ENCODE measurements at regions not wholly inside any gene's neighbourhood (a gene's known extent, or its start where the extent isn't known, plus 50 kb on each side); places are given as distances from the start of the nearest gene placed in this dataset.

- H3K36me3 ChIP-seq: no peaks in the 10 kb centered on the region
- H3K9me3 ChIP-seq: no peaks in the 10 kb centered on the region
- H3K27ac ChIP-seq: no peak overlapping the region
- intact Hi-C loops (cut with DNase I): no loop called here
- no peak for TF ChIP-seq POLR2A (IDR thresholded peaks at IDR 0.05)
- TF ChIP-seq, protein P1, sequence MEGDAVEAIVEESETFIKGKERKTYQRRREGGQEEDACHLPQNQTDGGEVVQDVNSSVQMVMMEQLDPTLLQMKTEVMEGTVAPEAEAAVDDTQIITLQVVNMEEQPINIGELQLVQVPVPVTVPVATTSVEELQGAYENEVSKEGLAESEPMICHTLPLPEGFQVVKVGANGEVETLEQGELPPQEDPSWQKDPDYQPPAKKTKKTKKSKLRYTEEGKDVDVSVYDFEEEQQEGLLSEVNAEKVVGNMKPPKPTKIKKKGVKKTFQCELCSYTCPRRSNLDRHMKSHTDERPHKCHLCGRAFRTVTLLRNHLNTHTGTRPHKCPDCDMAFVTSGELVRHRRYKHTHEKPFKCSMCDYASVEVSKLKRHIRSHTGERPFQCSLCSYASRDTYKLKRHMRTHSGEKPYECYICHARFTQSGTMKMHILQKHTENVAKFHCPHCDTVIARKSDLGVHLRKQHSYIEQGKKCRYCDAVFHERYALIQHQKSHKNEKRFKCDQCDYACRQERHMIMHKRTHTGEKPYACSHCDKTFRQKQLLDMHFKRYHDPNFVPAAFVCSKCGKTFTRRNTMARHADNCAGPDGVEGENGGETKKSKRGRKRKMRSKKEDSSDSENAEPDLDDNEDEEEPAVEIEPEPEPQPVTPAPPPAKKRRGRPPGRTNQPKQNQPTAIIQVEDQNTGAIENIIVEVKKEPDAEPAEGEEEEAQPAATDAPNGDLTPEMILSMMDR (IDR thresholded peaks at IDR 0.05): no peak
- no peaks in the 10 kb centered on the region for H3K27me3 ChIP-seq
- H3K4me3 ChIP-seq: no peak overlapping the region
- 67 to 92% methylated on average over 1 of the region's 1 CpG for WGBS, 2 donors
- no peak for DNase-seq
- H3K4me1 ChIP-seq: no peaks in the 10 kb centered on the region
Observed at GRCh38 chrX:126886997-126887396, 67.5 kb downstream of the PRR32 start.

GRCh38 chrX:126900937-126901336 lies 81.4 kb downstream of the PRR32 start:
- Histone ChIP-seq H3K4me1 (no peaks in the 10 kb centered on the region), H3K4me3 (no peak overlapping the region), H3K27ac (no peak overlapping the region), H3K9me3 (no peaks in the 10 kb centered on the region), H3K27me3 (no peaks in the 10 kb centered on the region), H3K36me3 (no peaks in the 10 kb centered on the region)
- intact Hi-C loops (cut with DNase I): no loop called here
- DNase-seq: no peak
- WGBS, 2 donors: 25 to 72% methylated on average over 1 to 3 of the region's 3 CpGs
- no peak for TF ChIP-seq POLR2A (IDR thresholded peaks at IDR 0.05)
- TF ChIP-seq, protein P1 (IDR thresholded peaks at IDR 0.05): no peak

DNA sequence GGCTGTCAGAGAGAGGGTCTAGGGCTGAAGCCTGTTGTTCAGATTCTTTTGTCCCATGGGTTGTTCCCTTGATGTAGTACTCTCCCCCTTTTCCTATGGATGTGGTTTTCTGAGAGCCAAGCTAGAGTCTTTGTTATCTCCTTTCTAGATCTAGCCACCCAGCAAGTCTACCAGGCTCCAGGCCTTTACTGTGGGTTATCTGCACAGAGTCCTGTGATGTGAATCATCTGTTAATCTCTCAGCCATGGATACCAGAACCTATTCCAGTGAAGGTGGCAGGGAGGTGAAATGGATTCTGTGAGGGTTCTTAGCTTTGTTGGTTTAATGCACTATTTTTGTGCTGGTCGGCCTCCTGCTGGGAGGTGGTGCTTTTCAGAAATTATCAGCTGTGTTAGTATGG lies 109.5 kb downstream of the PRR32 start:
- no peak for DNase-seq
- 100% methylated on average over 1 of the region's 1 CpG; no CpG with 5 or more reads in 1 of the 2 donors for WGBS, 2 donors
- Histone ChIP-seq H3K36me3 (no peaks in the 10 kb centered on the region), H3K27me3 (no peaks in the 10 kb centered on the region), H3K9me3 (peaks cover 0 to 3% (median 0%) of the 10 kb centered on the region in 3 donors), H3K27ac (no peak overlapping the region), H3K4me1 (no peaks in the 10 kb centered on the region), H3K4me3 (no peak overlapping the region)
- intact Hi-C loops (cut with DNase I): no loop called here
- no peak for TF ChIP-seq POLR2A (IDR thresholded peaks at IDR 0.05)
- TF ChIP-seq, protein P1 (IDR thresholded peaks at IDR 0.05): no peak

GRCh38 chrX:126967225-126967624 lies 147.7 kb downstream of the PRR32 start:
- H3K4me1 ChIP-seq: no peaks in the 10 kb centered on the region
- no peaks in the 10 kb centered on the region for H3K36me3 ChIP-seq
- WGBS, 2 donors: 64 to 68% methylated on average over 3 of the region's 3 CpGs
- no peaks in the 10 kb centered on the region for H3K27me3 ChIP-seq
- TF ChIP-seq, protein P1 (IDR thresholded peaks at IDR 0.05): no peak
- TF ChIP-seq POLR2A (IDR thresholded peaks at IDR 0.05): no peak
- DNase-seq: no peak
- intact Hi-C loops (cut with DNase I): no loop called here
- no peaks in the 10 kb centered on the region for H3K9me3 ChIP-seq
- H3K27ac ChIP-seq: no peak overlapping the region
- H3K4me3 ChIP-seq: no peak overlapping the region

GRCh38 chrX:126982158-126982557 lies 162.6 kb downstream of the PRR32 start:
- H3K4me3 ChIP-seq: no peak overlapping the region
- H3K36me3 ChIP-seq: no peaks in the 10 kb centered on the region
- no peak for DNase-seq
- whole genome bisulfite sequencing, 2 donors: 75 to 85% methylated on average over 3 of the region's 3 CpGs
- no peaks in the 10 kb centered on the region for H3K4me1 ChIP-seq
- no peaks in the 10 kb centered on the region for H3K9me3 ChIP-seq
- no peaks in the 10 kb centered on the region for H3K27me3 ChIP-seq
- intact Hi-C loops (cut with DNase I): no loop called here
- TF ChIP-seq POLR2A (IDR thresholded peaks at IDR 0.05): no peak
- TF ChIP-seq, protein P1 (IDR thresholded peaks at IDR 0.05): no peak
- no peak overlapping the region for H3K27ac ChIP-seq
